Chondrocyte (in vitro differentiated cells): ENCODE measurements at regions not wholly inside any gene's neighbourhood (a gene's known extent, or its start where the extent isn't known, plus 50 kb on each side); places are given as distances from the start of the nearest gene placed in this dataset.
A peak's percentile ranks its signal among the peaks of the same experiment; 100 is the strongest.

Experiments
- DNase-seq: peaks from one replicate; pipeline ENCODE4 v3.0.0; 2021; ENCODE audit warnings: mixed read lengths, low spot score
- H3K27ac Mint-ChIP-seq: one replicate; pipeline ENCODE4 v1.8.0; 2021; ENCODE audit warnings: mild to moderate bottlenecking, moderate library complexity, mixed read lengths; ENCODE audit not compliant: unreplicated experiment
- H3K27me3 Mint-ChIP-seq: 2 replicates; pipeline ENCODE4 v1.8.0; 2021; ENCODE audit warnings: low read depth, mixed read lengths
- H3K36me3 Mint-ChIP-seq: 2 replicates; pipeline ENCODE4 v1.8.0; 2021; ENCODE audit warnings: low read depth, mixed read lengths
- H3K4me1 Mint-ChIP-seq: 2 replicates; pipeline ENCODE4 v1.8.0; 2021; ENCODE audit warnings: low read depth, mild to moderate bottlenecking, mixed read lengths
- H3K4me3 Mint-ChIP-seq: one replicate; pipeline ENCODE4 v1.8.0; 2021; ENCODE audit warnings: mild to moderate bottlenecking, moderate library complexity, mixed read lengths; ENCODE audit not compliant: unreplicated experiment
- H3K9me3 Mint-ChIP-seq: 2 replicates; pipeline ENCODE4 v1.8.0; 2021; ENCODE audit warnings: low read depth, mixed read lengths
- CTCF ChIP-seq: fragments of 200-600 bp; sonication (generic); IDR thresholded peaks from 2 replicates; pipeline ENCODE4 v1.5.0; 2021; ENCODE audit warnings: antibody characterized with exemption, mild to moderate bottlenecking, moderate library complexity

DNA sequence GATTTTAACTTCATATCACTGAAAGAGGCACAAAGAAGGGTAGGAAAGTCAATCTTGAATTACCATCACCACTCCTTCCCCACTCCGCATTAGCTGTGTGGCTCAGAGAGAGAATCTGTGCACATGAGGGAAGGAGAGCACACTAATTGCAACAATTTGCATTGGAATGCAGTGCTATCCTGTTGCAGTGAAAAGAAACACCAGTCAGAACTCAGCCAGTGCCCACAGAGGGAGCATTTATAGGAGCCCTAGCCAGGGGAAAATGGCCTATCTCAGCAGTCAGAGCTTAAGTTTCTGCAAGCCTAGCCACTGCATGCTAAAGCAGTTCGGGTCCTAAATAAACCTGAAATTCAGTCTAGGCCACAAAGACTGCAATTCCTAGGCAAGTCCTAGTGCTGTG, 159.4 kb upstream of the AR start:
- no peaks in the 10 kb centered on the region for H3K4me1 Mint-ChIP-seq
- H3K27me3 Mint-ChIP-seq = no peaks in the 10 kb centered on the region

DNA sequence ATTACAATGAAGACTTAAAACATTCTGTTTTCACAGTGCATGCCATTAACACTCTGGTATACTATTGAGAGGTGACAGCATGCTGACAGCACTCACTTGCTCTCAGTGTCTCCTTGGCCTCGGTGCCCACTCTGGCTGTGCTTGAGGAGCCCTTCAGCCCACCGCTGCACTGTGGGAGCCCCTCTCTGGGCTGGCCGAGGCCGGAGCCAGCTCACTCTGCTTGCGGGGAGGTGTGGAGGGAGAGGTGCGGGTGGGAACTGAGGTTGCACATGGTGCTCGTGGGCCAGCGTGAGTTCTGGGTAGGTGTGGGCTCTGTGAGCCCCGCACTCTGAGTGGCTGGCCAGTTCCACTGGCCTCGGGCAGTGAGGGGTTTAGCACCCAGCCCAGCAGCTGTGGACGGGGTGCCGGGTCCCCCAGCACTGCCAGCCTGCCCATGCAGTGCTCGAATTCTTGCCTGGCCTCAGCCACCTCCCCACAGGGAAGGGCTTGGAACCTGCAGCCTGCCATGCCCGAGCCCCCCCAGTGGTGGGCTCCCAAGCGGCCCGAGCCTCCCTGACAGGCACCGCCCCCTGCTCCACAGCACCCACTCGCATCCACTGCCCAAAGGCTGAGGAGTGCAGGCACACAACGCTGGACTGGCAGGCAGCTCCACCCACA, 135.3 kb upstream of the AR start:
- TF ChIP-seq CTCF = no peak
- Mint-ChIP-seq H3K4me1 (no peaks in the 10 kb centered on the region), H3K36me3 (no peaks in the 10 kb centered on the region), H3K4me3 (no peak overlapping the region), H3K27ac (no peak overlapping the region), H3K9me3 (peaks cover 10% of the 10 kb centered on the region), H3K27me3 (no peaks in the 10 kb centered on the region)
- peak; percentile 66 for DNase-seq

More for the DNA sequence above, 159.4 kb upstream of the AR start:
- Mint-ChIP-seq H3K4me3 (no peak overlapping the region), H3K9me3 (peaks cover 53% of the 10 kb centered on the region), H3K36me3 (no peaks in the 10 kb centered on the region), H3K27ac (no peak overlapping the region)
- DNase-seq = no peak
- no peak for TF ChIP-seq CTCF

GRCh38 chrX:67415937-67416336, 127.9 kb upstream of the AR start:
- TF ChIP-seq CTCF = no peak
- Mint-ChIP-seq H3K4me3 (no peak overlapping the region), H3K27me3 (no peaks in the 10 kb centered on the region), H3K9me3 (peaks cover 35% of the 10 kb centered on the region), H3K4me1 (no peaks in the 10 kb centered on the region), H3K27ac (no peak overlapping the region), H3K36me3 (no peaks in the 10 kb centered on the region)
- DNase-seq = no peak

DNA sequence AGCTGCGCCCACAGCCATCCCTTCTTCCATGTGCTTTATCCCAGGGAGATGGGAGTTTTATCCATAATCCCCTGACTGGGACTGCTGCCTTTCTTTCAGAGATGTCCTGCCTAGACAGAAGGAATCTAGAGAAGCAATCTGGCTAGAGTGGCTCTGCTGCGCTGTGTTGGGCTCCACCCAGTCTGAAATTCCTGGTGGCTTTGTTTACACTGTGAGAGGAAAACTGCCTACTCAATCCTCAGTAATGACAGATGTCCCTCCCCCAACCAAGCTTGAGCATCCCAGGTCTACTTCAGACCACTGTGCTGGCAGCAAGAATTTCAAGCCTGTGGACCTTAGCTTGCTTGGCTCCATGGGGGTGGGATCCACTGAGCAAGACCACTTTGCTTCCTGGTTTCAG, 116.9 kb upstream of the AR start:
- H3K9me3 Mint-ChIP-seq = peaks cover 61% of the 10 kb centered on the region
- no peak for TF ChIP-seq CTCF

DNA sequence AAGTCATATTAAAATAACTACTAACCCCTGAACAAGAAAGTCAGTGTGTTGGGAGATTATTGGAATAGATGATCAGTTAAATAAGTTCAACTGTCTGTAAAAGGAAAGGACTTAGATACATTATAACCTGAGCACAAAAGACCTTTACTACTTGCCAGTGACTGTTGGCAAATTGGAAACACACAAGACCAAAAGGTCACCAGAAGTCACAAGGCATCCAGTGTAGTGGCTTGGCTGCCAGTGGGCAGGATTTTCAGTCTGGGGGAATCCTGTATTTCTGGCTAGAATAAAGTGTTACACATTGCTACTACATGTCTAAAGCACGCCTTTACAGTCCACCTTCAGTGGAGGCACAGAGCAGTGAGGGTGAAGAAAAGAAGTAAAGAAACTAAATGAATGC, 108.3 kb upstream of the AR start:
- H3K27me3 Mint-ChIP-seq = no peaks in the 10 kb centered on the region
- peaks cover 26% of the 10 kb centered on the region for H3K9me3 Mint-ChIP-seq
- no peak overlapping the region for H3K27ac Mint-ChIP-seq
- TF ChIP-seq CTCF = no peak
- DNase-seq = no peak
- no peak overlapping the region for H3K4me3 Mint-ChIP-seq
- H3K36me3 Mint-ChIP-seq = peaks cover 1% of the 10 kb centered on the region
- no peaks in the 10 kb centered on the region for H3K4me1 Mint-ChIP-seq

More for the DNA sequence above, 116.9 kb upstream of the AR start:
- Mint-ChIP-seq H3K36me3 (no peaks in the 10 kb centered on the region), H3K4me3 (no peak overlapping the region), H3K4me1 (no peaks in the 10 kb centered on the region), H3K27me3 (no peaks in the 10 kb centered on the region), H3K27ac (no peak overlapping the region)
- DNase-seq = no peak
